IMR-90 (cell line): ENCODE measurements at regions not wholly inside any gene's neighbourhood (a gene's known extent, or its start where the extent isn't known, plus 50 kb on each side); places are given as distances from the start of the nearest gene placed in this dataset.

Experiments
- ATAC-seq: fragments of 200-7000 bp; cut with Tn5 transposase; 2 replicates; pipeline ENCODE4 v1.9.1; 2020; ENCODE audit warnings: low read depth, mild to moderate bottlenecking, moderate library complexity
- BruUV-seq: library from RNA; stranded (reverse); fragments of 400-500 nt; replicated peaks from 2 replicates; lab custom pipeline; 2021; lab: Mats Ljungman, UMichigan
- CTCF ChIA-PET: fragments of 300-600 bp; formaldehyde crosslinking; extraction: SDS; loops from one replicate; lab custom pipeline; 2021; ENCODE audit warnings: antibody characterized with exemption; lab: Yijun Ruan, JAX
- POLR2A ChIA-PET: fragments of 300-600 bp; sonication (Branson Sonifier 250); formaldehyde crosslinking; loops from one replicate; lab custom pipeline; 2022; ENCODE audit warnings: antibody characterized with exemption; ENCODE audit not compliant: unreplicated experiment; lab: Charles Lee
- DNase-seq: peaks from one replicate; pipeline ENCODE4 v3.0.0; 2013
- H2AFZ ChIP-seq: replicated peaks from 2 replicates; pipeline ENCODE3; 2013; ENCODE audit warnings: low read length, mild to moderate bottlenecking; ENCODE audit not compliant: poor library complexity
- H2AK5ac ChIP-seq: 2 replicates; pipeline ENCODE4 v1.6.1; 2013; ENCODE audit warnings: low read depth, low read length, inconsistent platforms
- H2AK9ac ChIP-seq: replicated peaks from 2 replicates; pipeline ENCODE3; 2013; ENCODE audit warnings: mild to moderate bottlenecking, low read depth, low read length, moderate library complexity; ENCODE audit not compliant: poor library complexity
- H2BK120ac ChIP-seq: 2 replicates; pipeline ENCODE4 v1.6.1; 2013; ENCODE audit warnings: low read depth, low read length, inconsistent platforms
- H2BK15ac ChIP-seq: 3 replicates; pipeline ENCODE4 v1.6.1; 2013; ENCODE audit warnings: low read depth, low read length, inconsistent platforms
- H2BK20ac ChIP-seq: 2 replicates; pipeline ENCODE4 v1.6.1; 2013; ENCODE audit warnings: low read depth, mild to moderate bottlenecking, inconsistent platforms, low read length, moderate library complexity
- H2BK5ac ChIP-seq: 2 replicates; pipeline ENCODE4 v1.6.1; 2013; ENCODE audit warnings: mild to moderate bottlenecking, low read depth, low read length, inconsistent platforms; ENCODE audit not compliant: poor library complexity, severe bottlenecking
- H3K14ac ChIP-seq: replicated peaks from 2 replicates; pipeline ENCODE4 v1.6.1; 2013; ENCODE audit warnings: low read depth, low read length, inconsistent platforms
- H3K18ac ChIP-seq: 2 replicates; pipeline ENCODE4 v1.6.1; 2013; ENCODE audit warnings: low read depth, low read length, control low read depth
- H3K23ac ChIP-seq: 2 replicates; pipeline ENCODE4 v1.6.1; 2013; ENCODE audit warnings: low read depth, low read length, inconsistent platforms
- H3K27ac ChIP-seq: 2 replicates; pipeline ENCODE4 v1.5.1; 2013; ENCODE audit warnings: mild to moderate bottlenecking, control low read depth, low read length; ENCODE audit not compliant: insufficient read depth
- H3K27me3 ChIP-seq: 2 replicates; pipeline ENCODE4 v1.6.1; 2013; ENCODE audit warnings: low read length; ENCODE audit not compliant: control insufficient read depth, insufficient read depth
- H3K36me3 ChIP-seq: 2 replicates; pipeline ENCODE4 v1.6.1; 2013; ENCODE audit warnings: low read length, mixed read lengths; ENCODE audit not compliant: control insufficient read depth, insufficient read depth
- H3K4ac ChIP-seq: 2 replicates; pipeline ENCODE4 v1.6.1; 2013; ENCODE audit warnings: low read depth, low read length, inconsistent platforms
- H3K4me1 ChIP-seq: 2 replicates; pipeline ENCODE4 v1.6.1; 2013; ENCODE audit warnings: low read length, mixed read lengths; ENCODE audit not compliant: control insufficient read depth, insufficient read depth
- H3K4me2 ChIP-seq: 2 replicates; pipeline ENCODE4 v1.6.1; 2013; ENCODE audit warnings: low read depth, mild to moderate bottlenecking, control low read depth, low read length, moderate library complexity
- H3K4me3 ChIP-seq: 2 replicates; pipeline ENCODE4 v1.5.1; 2013; ENCODE audit warnings: low read depth, mild to moderate bottlenecking, control low read depth, low read length, moderate library complexity; ENCODE audit not compliant: insufficient read depth
- H3K56ac ChIP-seq: 2 replicates; pipeline ENCODE4 v1.6.1; 2013; ENCODE audit warnings: low read length, inconsistent platforms; ENCODE audit not compliant: insufficient read depth; ENCODE audit errors: extremely low read depth
- H3K79me1 ChIP-seq, 2 experiments: 2 replicates each; pipeline ENCODE4 v1.6.1; 2013; ENCODE audit warnings: low read length in 2 of 2, inconsistent platforms in 1 of 2, low read depth in 1 of 2
- H3K9ac ChIP-seq: 2 replicates; pipeline ENCODE4 v1.6.1; 2013; ENCODE audit warnings: low read depth, low read length, control low read depth
- H3K9me1 ChIP-seq: 2 replicates; pipeline ENCODE4 v1.6.1; 2013; ENCODE audit warnings: low read length, inconsistent platforms; ENCODE audit not compliant: insufficient read depth
- H3K9me3 ChIP-seq: 2 replicates; pipeline ENCODE4 v1.6.1; 2013; ENCODE audit warnings: low read length; ENCODE audit not compliant: control insufficient read depth, insufficient read depth
- H4K20me1 ChIP-seq: 2 replicates; pipeline ENCODE4 v1.6.1; 2013; ENCODE audit warnings: low read length, inconsistent platforms; ENCODE audit not compliant: insufficient read depth
- H4K5ac ChIP-seq: 2 replicates; pipeline ENCODE4 v1.6.1; 2013; ENCODE audit warnings: mild to moderate bottlenecking, low read depth, low read length, control low read depth
- H4K8ac ChIP-seq, 2 experiments: 2 replicates each; pipeline ENCODE4 v1.6.1; 2013; ENCODE audit warnings: low read depth in 2 of 2, low read length in 2 of 2, control low read depth in 1 of 2, inconsistent platforms in 1 of 2
- H4K91ac ChIP-seq: 2 replicates; pipeline ENCODE4 v1.6.1; 2013; ENCODE audit warnings: low read depth, low read length, inconsistent platforms; ENCODE audit not compliant: insufficient read depth
- CHD1 ChIP-seq: IDR thresholded peaks from 2 replicates; pipeline ENCODE4 v1.6.1; 2012; ENCODE audit warnings: low read depth, low read length, improper control_type of control experiment
- MAFK ChIP-seq: IDR thresholded peaks from 2 replicates; pipeline ENCODE4 v1.6.1; 2012; ENCODE audit warnings: low read depth, low read length, improper control_type of control experiment
- MAZ ChIP-seq: IDR thresholded peaks from 2 replicates; pipeline ENCODE4 v1.6.1; 2012; ENCODE audit warnings: low read depth, mild to moderate bottlenecking, low read length, improper control_type of control experiment, moderate library complexity, borderline replicate concordance
- RCOR1 ChIP-seq: IDR thresholded peaks from 2 replicates; pipeline ENCODE4 v1.6.1; 2012; ENCODE audit warnings: mild to moderate bottlenecking, low read length, improper control_type of control experiment; ENCODE audit not compliant: insufficient replicate concordance
- RFX5 ChIP-seq: IDR thresholded peaks from 2 replicates; pipeline ENCODE4 v1.8.0; 2012; ENCODE audit warnings: low read depth, mild to moderate bottlenecking, low read length, moderate library complexity
- USF2 ChIP-seq: fragments of 150-350 bp; IDR thresholded peaks from 2 replicates; pipeline ENCODE4 v1.6.1; 2017; ENCODE audit warnings: mild to moderate bottlenecking, antibody characterized with exemption, low read length, low read depth
- WGBS, 2 experiments: methylation state at CpG; one replicate each; pipeline versions ENCODE4 v1.1.5 to v1.1.7; 2013; ENCODE audit warnings: missing lambda C conversion rate in 2 of 2; ENCODE audit not compliant: insufficient read length in 1 of 2; ENCODE audit errors: extremely low coverage in 2 of 2; 5-methylcytosine and 5-hydroxymethylcytosine counted together
- dilution Hi-C: fragments of 300-500 bp; cut with HindIII; formaldehyde crosslinking; loops from one replicate; pipeline ENCODE4 v1.14.3; 2018; ENCODE audit warnings: low sequenced_read_pairs; ENCODE audit not compliant: unreplicated experiment
- in situ Hi-C: fragments of 300-500 bp; cut with MboI; formaldehyde crosslinking; loops from 3 replicates; pipeline ENCODE4 v1.14.3; 2019; ENCODE audit warnings: low sequenced_read_pairs, inconsistent platforms, mixed read lengths
- intact Hi-C: fragments of 100-400 bp; cut with micrococcal nuclease; formaldehyde crosslinking; loops from 2 replicates; pipeline ENCODE4 v1.10.0; 2022

GRCh38 chr16:72666267-72666666 lies 381.7 kb downstream of the ZFHX3 start:
- Histone ChIP-seq H4K20me1 (no peaks in the 10 kb centered on the region), H2AFZ (no peak overlapping the region), H3K36me3 (no peaks in the 10 kb centered on the region), H4K91ac (no peak overlapping the region), H3K9me3 (no peaks in the 10 kb centered on the region), H2BK20ac (no peak overlapping the region), H2AK5ac (no peak overlapping the region), H3K4me2 (no peak overlapping the region), H3K14ac (no peak overlapping the region), H2BK5ac (no peak overlapping the region), H3K27me3 (no peaks in the 10 kb centered on the region), H2BK120ac (no peak overlapping the region), H3K9me1 (no peaks in the 10 kb centered on the region), H4K8ac (no peak overlapping the region), H4K5ac (no peak overlapping the region), H3K27ac (no peak overlapping the region), H3K18ac (no peak overlapping the region), H3K4me3 (no peak overlapping the region), H3K4ac (no peak overlapping the region), H2AK9ac (no peak overlapping the region), H2BK15ac (no peak overlapping the region), H3K9ac (no peak overlapping the region), H3K23ac (no peak overlapping the region), H3K56ac (no peak overlapping the region), H3K79me1 (peaks cover 0 to 6% of the 10 kb centered on the region in 2 experiments; a peak in 1 of 4 replicates), H3K4me1 (no peaks in the 10 kb centered on the region)
- no CpG with 5 or more reads among the region's 2 CpGs for WGBS, 2 experiments
- dilution Hi-C loops: no loop called here
- BruUV-seq: no TSS peak
- ATAC-seq (no peak), DNase-seq (peak; percentile 12)
- ChIA-PET CTCF (no interaction called here), POLR2A (no interaction called here)
- in situ Hi-C loops: loop anchor here (10.0 kb wide), 2 partner anchors 269 to 399 kb away; no protein-coding TSS in a partner anchor
- TF ChIP-seq MAZ: no peak
- TF ChIP-seq USF2: no peak
- no peak for TF ChIP-seq RCOR1
- no peak for TF ChIP-seq MAFK
- no peak for TF ChIP-seq RFX5
- TF ChIP-seq CHD1: no peak
- intact Hi-C loops: loop anchor here (5.0 to 10.0 kb wide), 5 partner anchors 116 to 541 kb away; no protein-coding TSS in a partner anchor
